NCI-H748 treated with DMSO at 0.1 percent for 48 hours (cell line): ENCODE measurements at regions not wholly inside any gene's neighbourhood (a gene's known extent, or its start where the extent isn't known, plus 50 kb on each side); places are given as distances from the start of the nearest gene placed in this dataset.
"Not testable (repeated sequence)": the region's sequence is repeated elsewhere in the genome, so short reads cannot be mapped to it uniquely, and the experiment has no call there.

ENCODE experiments used
- DNase-seq: peaks from one replicate; lab custom pipeline; 2025; lab: John Stamatoyannopoulos, UW

DNA sequence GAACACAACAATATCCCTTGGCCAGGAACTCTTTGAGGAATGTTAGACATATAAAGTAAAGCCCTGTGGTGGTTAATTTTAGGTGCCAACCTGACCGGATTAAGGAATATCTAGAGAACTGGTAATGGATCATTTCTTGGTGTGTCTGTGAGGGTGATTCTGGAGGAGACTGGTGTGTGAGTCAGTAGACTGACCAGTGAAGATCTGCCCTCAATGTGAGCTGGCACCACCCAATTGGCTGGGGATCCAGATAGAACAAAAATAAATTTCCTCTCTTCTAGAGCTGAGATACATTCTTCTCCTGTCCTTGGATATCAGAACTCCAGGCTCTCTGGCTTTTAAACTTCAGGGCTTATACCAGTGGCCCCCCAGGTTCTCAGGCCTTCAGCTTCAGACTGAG lies 56.2 kb upstream of the TNPO1 start:
- no peak for DNase-seq

DNA sequence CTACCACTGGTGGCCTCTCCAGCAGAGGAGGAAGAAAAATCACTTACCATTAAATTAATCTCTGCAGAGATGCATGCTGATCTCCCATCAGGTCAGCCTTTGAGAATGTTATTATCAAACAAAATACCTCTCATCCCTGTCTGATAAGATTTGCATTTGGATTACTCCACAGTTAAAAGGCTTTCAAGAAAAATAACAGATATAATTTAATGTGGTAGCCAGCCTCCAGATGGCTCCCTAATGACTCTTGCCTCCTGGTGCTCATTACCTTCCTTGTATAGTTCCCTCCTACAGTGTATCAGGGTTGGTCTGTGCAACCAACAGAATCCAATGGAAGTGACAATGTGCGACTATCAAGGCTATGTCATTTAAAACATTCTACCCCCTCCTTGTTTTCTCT lies 63.6 kb upstream of the TNPO1 start:
- DNase-seq = no peak

GRCh38 chr5:72749362-72749997 lies 67.0 kb upstream of the TNPO1 start:
- no peak for DNase-seq

DNA sequence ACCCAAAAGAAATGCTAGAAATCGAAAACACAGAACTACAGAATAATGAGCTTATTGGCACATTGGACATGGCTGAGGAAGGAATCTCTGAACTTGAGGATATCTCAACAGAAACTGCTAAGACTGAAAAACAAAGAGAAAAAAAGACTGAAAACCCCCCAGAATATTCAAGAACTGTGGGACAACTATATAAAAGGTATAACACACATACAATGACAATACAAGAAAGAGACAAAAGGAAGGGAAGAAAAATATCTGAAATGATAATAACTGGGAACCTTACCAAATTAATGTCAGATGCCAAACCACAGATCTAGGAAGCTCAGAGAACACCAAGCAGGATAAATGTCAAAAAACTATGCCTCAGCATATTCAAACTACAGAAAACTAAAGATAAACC lies 68.6 kb upstream of the TNPO1 start:
- DNase-seq = no peak

- no peak for DNase-seq
Measured at GRCh38 chr5:72746736-72747135, 69.7 kb upstream of the TNPO1 start.

GRCh38 chr5:72744136-72744535 lies 72.3 kb upstream of the TNPO1 start:
- no peak for DNase-seq

DNA sequence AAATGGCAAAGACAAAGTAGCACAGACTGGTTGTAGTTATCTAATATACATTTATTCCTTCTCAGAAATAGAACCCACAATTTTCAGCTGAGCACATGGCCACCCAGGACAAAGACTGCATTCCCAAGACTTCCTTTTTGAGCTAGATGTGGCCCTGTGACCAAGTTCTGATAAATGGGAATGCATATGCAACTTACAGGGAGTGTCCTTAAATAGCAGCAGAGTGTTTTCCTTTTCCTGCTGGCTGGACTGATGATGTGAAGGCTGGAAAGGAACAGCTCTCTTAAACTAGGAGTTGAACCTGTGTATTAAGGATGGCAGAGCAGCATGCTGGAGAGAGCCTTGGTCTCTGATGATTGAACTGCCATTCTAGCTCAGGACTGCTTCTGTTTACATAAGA lies 74.7 kb upstream of the TNPO1 start:
- DNase-seq = no peak

DNA sequence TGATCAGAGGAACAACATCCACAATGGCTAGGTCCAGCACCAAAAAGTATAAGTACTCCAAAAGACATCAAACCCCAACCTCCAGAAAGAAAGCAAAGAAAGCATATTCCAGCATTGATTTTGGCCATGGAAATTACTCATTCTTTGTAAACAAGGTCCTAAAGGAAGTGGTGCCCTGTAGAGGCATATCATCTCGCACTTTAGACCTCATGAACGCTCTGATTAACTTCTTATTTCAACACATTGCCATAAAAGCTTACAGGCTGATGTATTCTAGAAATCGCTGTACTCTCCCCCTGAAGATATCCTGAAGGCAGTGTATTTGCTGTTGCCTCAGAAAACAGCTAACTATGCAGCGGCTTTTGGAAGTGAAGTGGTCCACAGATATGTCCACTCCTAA lies 82.7 kb upstream of the TNPO1 start:
- no peak for DNase-seq

- no peak for DNase-seq
Measured at GRCh38 chr5:72723581-72723980, 92.9 kb upstream of the TNPO1 start.

DNA sequence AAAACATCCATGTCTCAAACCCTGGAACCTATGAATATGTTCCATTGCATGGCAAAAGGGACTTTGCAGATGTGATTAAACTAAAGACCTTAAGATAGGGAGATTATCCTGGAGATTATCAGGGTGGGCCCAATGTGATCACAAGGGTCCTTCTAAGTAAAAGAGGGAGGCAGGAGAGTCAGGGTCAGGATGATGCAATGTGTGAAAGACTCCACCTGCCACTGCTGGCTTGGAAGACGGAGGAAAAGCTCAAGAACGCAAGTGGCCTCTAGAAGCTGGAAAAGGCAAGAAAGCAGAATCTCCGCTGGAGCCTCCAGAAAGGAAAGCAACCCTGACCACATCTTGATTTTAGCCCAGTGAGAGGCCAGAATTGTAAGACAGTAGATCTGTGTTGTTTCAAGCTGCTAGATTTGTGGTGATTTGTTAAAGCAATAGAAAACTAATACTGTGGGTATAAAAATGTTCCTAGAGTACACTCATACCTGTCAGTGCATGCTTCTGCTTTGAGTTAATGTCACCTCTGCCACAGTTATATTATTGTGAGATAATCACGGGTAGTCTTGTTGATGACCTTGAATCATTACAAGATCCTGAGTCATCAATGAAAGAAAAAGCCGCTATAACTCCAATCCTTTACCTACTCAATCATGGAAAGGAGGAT lies 93.5 kb upstream of the TNPO1 start:
- no peak for DNase-seq

DNA sequence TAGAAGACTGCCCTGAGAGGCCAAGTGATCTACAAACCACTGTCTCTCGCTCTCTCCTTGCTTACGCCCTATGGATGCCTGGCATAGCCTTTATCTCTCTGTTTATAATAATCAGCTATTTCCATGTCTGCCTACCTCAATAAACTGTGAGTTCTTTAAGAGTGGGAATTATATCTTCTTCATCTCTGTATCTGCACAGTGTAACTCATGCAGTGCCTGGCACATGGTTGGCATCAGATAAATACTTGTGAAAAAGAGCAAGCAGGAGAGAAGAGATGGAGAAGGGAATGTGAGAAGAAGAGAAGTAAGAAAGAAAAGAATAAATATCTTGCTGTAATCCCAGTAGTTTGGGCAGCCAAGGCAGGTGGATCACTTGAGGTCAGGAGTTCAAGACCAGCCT lies 94.6 kb upstream of the TNPO1 start:
- DNase-seq = no peak

GRCh38 chr5:72720205-72720604 lies 96.3 kb upstream of the TNPO1 start:
- DNase-seq = no peak

GRCh38 chr5:72711351-72711750 lies 105.1 kb upstream of the TNPO1 start:
- no peak for DNase-seq

- DNase-seq = no peak
Measured at GRCh38 chr5:72709341-72709740, 107.1 kb upstream of the TNPO1 start.

DNA sequence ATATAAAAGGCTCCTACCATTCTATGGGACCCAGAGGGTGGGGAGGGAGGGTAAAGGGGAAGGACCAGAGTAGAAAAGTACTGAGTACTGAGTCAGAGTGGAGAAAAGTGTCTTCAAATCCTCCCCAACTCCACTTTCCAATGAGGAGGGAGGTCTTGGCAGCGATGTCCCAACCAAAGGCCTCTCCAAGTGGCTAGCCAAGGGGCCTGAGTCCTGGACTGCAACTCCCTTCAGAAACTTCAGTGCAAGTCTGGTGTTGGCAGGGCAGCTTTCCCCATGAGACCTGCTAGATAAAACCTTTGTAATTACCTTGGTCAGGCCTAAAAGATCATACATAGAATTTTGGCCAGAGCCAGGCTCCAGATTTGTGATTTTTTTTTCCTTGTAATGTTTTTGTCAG lies 111.3 kb upstream of the TNPO1 start:
- no peak for DNase-seq

DNA sequence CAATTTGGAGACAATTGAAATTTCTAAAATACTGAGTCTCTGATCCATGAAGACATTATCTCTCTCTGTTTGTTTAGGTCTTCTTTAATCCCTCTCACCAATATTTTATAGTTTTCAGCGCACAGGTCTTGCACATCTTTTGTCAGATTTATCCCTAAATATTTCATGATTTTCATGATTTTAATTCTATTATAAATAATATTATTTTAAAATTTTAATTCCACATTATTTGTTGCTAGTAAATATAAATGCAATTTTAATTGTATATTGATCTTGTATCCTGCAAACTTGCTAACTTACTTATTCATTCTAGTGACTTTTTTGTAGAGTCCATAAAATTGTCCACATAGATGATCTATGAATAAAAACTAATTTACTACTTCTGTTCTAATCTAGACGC lies 112.6 kb upstream of the TNPO1 start:
- no peak for DNase-seq

DNA sequence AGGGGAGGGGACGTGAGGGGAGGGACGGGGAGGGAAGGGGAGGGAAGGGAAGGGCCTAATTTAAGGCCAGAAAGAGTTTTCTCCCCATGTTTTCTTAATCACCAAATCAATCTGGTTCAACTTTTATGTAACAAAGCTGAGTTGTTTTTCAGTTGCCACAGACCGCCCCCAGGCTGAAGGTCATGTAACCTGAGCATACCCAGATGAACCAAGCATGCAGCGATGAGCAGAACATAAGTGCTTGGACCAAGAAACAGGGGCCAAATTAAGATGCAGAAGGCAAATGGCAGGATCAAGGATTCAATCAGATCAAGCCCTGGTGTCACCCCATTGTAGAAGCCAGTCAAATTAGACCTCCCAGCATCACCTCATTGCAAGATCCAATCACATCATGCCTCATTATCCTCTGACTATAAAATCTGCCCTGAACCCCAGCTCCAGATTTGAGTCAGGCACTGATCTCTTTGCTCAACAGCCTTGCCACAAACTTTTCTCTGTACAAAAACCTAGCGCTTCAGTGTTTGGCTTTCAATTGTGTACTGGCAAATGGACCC lies 113.5 kb upstream of the TNPO1 start:
- no peak for DNase-seq

DNA sequence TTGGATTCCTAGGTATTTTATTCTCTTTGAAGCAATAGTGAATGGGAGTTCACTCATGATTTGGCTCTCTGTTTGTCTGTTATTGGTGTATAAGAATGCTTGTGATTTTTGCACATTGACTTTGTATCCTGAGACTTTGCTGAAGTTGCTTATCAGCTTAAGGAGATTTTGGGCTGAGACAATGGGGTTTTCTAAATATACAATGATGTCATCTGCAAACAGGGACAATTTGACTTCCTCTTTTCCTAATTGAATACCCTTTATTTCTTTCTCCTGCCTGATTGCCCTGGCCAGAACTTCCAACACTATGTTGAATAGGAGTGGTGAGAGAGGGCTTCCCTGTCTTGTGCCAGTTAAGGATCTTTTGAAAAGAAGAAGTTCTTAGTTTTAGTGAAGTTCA lies 114.4 kb upstream of the TNPO1 start:
- not testable (repeated sequence) for DNase-seq

DNA sequence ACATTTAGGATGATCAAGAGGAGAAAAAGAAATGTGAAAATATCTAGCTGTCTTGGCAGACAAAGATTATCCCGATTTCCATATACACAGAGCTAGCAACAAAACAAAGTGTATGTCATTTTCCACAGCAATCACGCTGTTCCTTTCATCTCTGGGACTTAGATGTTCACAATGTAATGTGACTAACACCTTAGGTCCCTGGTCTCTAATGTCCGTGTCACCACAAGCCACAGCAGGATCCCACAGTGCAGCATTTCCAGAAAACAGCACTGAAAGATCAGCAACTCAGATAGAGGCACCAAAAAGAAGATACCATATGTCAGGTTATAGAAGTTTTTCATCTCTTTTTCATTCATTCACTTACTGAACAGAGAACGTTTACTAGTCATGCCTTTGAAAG lies 118.0 kb upstream of the TNPO1 start:
- no peak for DNase-seq

- no peak for DNase-seq
Measured at GRCh38 chr5:72697622-72698021, 118.8 kb upstream of the TNPO1 start.

DNA sequence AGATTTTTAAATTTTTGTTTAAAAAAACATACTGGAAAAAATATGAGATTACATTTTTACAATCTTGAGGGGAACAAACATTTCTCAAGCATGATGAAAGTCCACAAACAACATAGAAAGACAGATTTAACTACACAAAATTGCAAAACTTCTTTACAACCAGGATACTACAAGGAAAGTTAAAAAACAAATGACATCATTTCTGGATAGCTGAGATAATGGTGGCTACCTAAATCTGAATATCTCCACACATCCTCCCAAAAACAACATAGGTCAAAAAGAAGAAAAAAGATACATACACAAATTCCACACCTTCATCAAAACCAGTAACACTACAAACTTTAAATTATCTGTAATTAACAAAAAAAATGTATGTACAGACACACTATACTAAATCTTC lies 120.8 kb upstream of the TNPO1 start:
- no peak for DNase-seq

DNA sequence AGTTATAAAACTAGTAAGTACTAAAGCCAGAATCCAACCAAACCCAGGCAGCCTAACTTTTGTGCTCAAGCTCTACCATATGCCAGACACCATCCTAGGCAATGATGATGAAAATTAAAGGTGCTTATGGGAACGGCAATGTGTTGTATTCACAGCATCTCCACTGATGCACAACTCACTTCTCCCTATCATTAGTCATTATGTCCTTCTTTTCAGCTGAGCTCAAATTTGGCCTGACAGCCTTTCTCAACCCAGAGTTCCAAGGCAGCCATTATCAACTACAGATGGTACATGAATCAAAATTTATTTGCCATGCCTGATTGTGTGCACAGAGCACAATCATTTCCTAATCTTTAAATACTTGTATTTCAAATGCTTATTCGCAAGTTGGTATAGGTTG lies 121.6 kb upstream of the TNPO1 start:
- no peak for DNase-seq

DNA sequence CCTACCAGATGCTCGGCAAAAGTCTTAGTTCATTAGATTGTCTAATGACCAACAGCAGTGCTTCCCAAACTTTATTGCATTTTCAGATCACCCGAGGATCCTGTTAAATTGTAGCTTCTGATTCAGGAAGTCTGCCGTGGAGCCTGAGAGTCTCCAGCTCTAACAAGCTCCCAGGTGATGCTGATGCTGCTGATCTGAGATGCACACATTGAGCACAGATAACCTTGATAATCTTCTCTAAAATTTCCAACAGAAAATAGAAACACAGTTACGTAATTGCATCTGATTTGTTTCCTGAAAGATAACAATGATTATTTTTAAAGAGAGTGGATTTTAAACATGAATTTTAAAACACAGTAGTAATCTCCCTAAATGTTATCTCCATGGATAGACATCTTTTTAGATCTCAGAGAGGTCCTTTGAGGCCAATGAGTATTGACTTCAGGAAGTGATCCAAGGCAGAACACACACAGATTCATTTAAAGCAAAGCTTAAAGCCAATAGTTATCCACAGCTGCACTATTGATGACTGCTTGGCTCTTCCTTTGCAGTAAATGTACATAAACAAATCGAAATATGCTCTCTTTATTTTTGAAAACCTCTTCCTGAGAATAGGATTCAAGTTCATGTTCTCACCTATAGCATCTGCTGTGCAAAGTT lies 122.8 kb upstream of the TNPO1 start:
- DNase-seq = no peak
